Osteocyte (in vitro differentiated cells): ENCODE measurements at regions not wholly inside any gene's neighbourhood (a gene's known extent, or its start where the extent isn't known, plus 50 kb on each side); places are given as distances from the start of the nearest gene placed in this dataset.
A peak's percentile ranks its signal among the peaks of the same experiment; 100 is the strongest.

Source experiments
- DNase-seq: peaks from one replicate; pipeline ENCODE4 v3.0.0; 2021; ENCODE audit warnings: mixed read lengths; ENCODE audit not compliant: unreplicated experiment; ENCODE audit errors: extremely low spot score
- H3K27ac Mint-ChIP-seq: one replicate; pipeline ENCODE4 v1.8.0; 2021; ENCODE audit warnings: mild to moderate bottlenecking, mixed read lengths; ENCODE audit not compliant: unreplicated experiment
- H3K27me3 Mint-ChIP-seq: one replicate; pipeline ENCODE4 v1.8.0; 2021; ENCODE audit warnings: mixed read lengths; ENCODE audit not compliant: unreplicated experiment
- H3K36me3 Mint-ChIP-seq: one replicate; pipeline ENCODE4 v1.8.0; 2021; ENCODE audit warnings: mixed read lengths; ENCODE audit not compliant: unreplicated experiment
- H3K4me1 Mint-ChIP-seq: one replicate; pipeline ENCODE4 v1.8.0; 2021; ENCODE audit warnings: mixed read lengths; ENCODE audit not compliant: unreplicated experiment
- H3K4me3 Mint-ChIP-seq: one replicate; pipeline ENCODE4 v1.8.0; 2021; ENCODE audit warnings: mild to moderate bottlenecking, moderate library complexity, mixed read lengths; ENCODE audit not compliant: unreplicated experiment
- H3K9me3 Mint-ChIP-seq: one replicate; pipeline ENCODE4 v1.8.0; 2021; ENCODE audit warnings: mixed read lengths; ENCODE audit not compliant: unreplicated experiment
- TF ChIP-seq, protein P1 (sequence below): fragments of 200-600 bp; sonication (generic); IDR thresholded peaks from 2 replicates; pipeline ENCODE4 v1.5.0; 2021; ENCODE audit warnings: antibody characterized with exemption, mild to moderate bottlenecking, moderate library complexity

DNA sequence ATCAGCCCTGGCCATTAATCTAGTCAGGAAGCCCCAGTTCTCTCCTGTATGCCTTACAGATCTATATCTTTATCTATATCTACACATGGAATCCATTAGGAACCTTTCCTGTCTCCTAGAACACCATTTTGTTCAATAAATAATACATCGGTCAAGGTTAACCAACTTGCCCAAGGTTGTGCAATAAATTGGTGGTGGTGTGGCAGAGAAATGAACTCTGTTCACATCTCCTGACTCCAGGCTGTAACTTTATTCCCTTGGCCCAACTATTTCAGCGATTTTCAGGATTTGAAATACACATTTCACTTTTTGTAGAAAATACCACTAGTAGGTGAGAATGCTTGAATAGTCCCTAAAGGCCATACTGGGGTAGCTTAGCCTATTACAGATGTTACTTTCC lies 712.5 kb upstream of the FZD8 start:
- DNase-seq: no peak
- Mint-ChIP-seq H3K27ac (no peak overlapping the region), H3K27me3 (no peaks in the 10 kb centered on the region), H3K4me1 (peaks cover 7% of the 10 kb centered on the region), H3K9me3 (no peaks in the 10 kb centered on the region), H3K36me3 (no peaks in the 10 kb centered on the region), H3K4me3 (no peak overlapping the region)
- TF ChIP-seq, protein P1, sequence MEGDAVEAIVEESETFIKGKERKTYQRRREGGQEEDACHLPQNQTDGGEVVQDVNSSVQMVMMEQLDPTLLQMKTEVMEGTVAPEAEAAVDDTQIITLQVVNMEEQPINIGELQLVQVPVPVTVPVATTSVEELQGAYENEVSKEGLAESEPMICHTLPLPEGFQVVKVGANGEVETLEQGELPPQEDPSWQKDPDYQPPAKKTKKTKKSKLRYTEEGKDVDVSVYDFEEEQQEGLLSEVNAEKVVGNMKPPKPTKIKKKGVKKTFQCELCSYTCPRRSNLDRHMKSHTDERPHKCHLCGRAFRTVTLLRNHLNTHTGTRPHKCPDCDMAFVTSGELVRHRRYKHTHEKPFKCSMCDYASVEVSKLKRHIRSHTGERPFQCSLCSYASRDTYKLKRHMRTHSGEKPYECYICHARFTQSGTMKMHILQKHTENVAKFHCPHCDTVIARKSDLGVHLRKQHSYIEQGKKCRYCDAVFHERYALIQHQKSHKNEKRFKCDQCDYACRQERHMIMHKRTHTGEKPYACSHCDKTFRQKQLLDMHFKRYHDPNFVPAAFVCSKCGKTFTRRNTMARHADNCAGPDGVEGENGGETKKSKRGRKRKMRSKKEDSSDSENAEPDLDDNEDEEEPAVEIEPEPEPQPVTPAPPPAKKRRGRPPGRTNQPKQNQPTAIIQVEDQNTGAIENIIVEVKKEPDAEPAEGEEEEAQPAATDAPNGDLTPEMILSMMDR: no peak

GRCh38 chr10:36351159-36351558 lies 709.1 kb upstream of the FZD8 start:
- H3K36me3 Mint-ChIP-seq: no peaks in the 10 kb centered on the region
- TF ChIP-seq, protein P1: no peak
- no peaks in the 10 kb centered on the region for H3K9me3 Mint-ChIP-seq
- no peak overlapping the region for H3K27ac Mint-ChIP-seq
- no peak overlapping the region for H3K4me3 Mint-ChIP-seq
- no peak for DNase-seq
- no peaks in the 10 kb centered on the region for H3K27me3 Mint-ChIP-seq
- peaks cover 9% of the 10 kb centered on the region for H3K4me1 Mint-ChIP-seq

GRCh38 chr10:36349445-36350078 lies 707.5 kb upstream of the FZD8 start:
- Mint-ChIP-seq H3K27me3 (no peaks in the 10 kb centered on the region), H3K4me1 (peaks cover 16% of the 10 kb centered on the region)

GRCh38 chr10:36345807-36346206 lies 703.7 kb upstream of the FZD8 start:
- Mint-ChIP-seq H3K27me3 (no peaks in the 10 kb centered on the region), H3K27ac (no peak overlapping the region), H3K4me3 (no peak overlapping the region), H3K9me3 (no peaks in the 10 kb centered on the region), H3K36me3 (no peaks in the 10 kb centered on the region), H3K4me1 (peaks cover 22% of the 10 kb centered on the region)
- DNase-seq: no peak
- TF ChIP-seq, protein P1: no peak

More at GRCh38 chr10:36349445-36350078, 707.5 kb upstream of the FZD8 start:
- no peak overlapping the region for H3K4me3 Mint-ChIP-seq
- no peaks in the 10 kb centered on the region for H3K9me3 Mint-ChIP-seq
- TF ChIP-seq, protein P1: no peak
- peak overlapping the region; percentile 65 for H3K27ac Mint-ChIP-seq
- no peaks in the 10 kb centered on the region for H3K36me3 Mint-ChIP-seq
- no peak for DNase-seq

- TF ChIP-seq, protein P1: no peak
- no peaks in the 10 kb centered on the region for H3K36me3 Mint-ChIP-seq
- no peaks in the 10 kb centered on the region for H3K27me3 Mint-ChIP-seq
- no peak for DNase-seq
- peaks cover 19% of the 10 kb centered on the region for H3K4me1 Mint-ChIP-seq
- H3K9me3 Mint-ChIP-seq: no peaks in the 10 kb centered on the region
- no peak overlapping the region for H3K27ac Mint-ChIP-seq
- no peak overlapping the region for H3K4me3 Mint-ChIP-seq
Observed at GRCh38 chr10:36345175-36345533, 703.1 kb upstream of the FZD8 start.
